Ovary (tissue), 7 donors: ENCODE measurements at regions not wholly inside any gene's neighbourhood (a gene's known extent, or its start where the extent isn't known, plus 50 kb on each side); places are given as distances from the start of the nearest gene placed in this dataset.

ENCODE experiments used
- DNase-seq, 5 donors: peaks; one replicate each; pipeline ENCODE4 v3.0.0-alpha.2; 2019 to 2020
- H3K27ac ChIP-seq, 2 donors: fragments of 200-600 bp; one replicate each; pipeline versions ENCODE4 v1.5.1 to v1.8.0; 2019 to 2022
- H3K27me3 ChIP-seq: fragments of 200-600 bp; one replicate; pipeline ENCODE4 v1.8.0; 2022
- H3K36me3 ChIP-seq: fragments of 200-600 bp; sonication (generic); one replicate; pipeline ENCODE4 v1.5.1; 2019
- H3K4me1 ChIP-seq: one replicate; pipeline ENCODE4 v1.8.1; 2013; ENCODE audit warnings: mild to moderate bottlenecking, moderate library complexity; ENCODE audit not compliant: insufficient read depth
- H3K4me3 ChIP-seq: fragments of 200-600 bp; sonication (generic); one replicate; pipeline ENCODE4 v1.5.1; 2017
- H3K9me3 ChIP-seq, 2 donors: fragments of 200-600 bp in 1 of 2; sonication (generic) in 1 of 2; one replicate each; pipeline versions ENCODE4 v1.5.1 to v1.8.1; 2013 to 2019; ENCODE audit warnings: mild to moderate bottlenecking in 1 of 2, moderate library complexity in 1 of 2
- CTCF ChIP-seq, 3 donors: fragments of 450-650 bp in 2 of 3; fragments of 200-600 bp in 1 of 3; IDR thresholded peaks; one replicate each; pipeline versions ENCODE4 v1.5.1 to v1.8.0; 2016 to 2022; ENCODE audit warnings: antibody characterized with exemption in 3 of 3, mild to moderate bottlenecking in 1 of 3
- EP300 ChIP-seq: sonication (generic); formaldehyde crosslinking; IDR thresholded peaks from one replicate; pipeline ENCODE4 v1.6.1; 2017; ENCODE audit warnings: antibody characterized with exemption
- POLR2A ChIP-seq: fragments of 450-650 bp; IDR thresholded peaks from one replicate; pipeline ENCODE4 v1.6.1; 2017; ENCODE audit warnings: antibody characterized with exemption, mild to moderate bottlenecking, moderate library complexity
- WGBS, 3 donors: extraction: QIAGEN DNeasy Blood & Tissue Kit in 1 of 3; methylation state at CpG; one replicate each; pipeline versions ENCODE4 v1.1.5 to v1.1.7; 2013 to 2017; 5-methylcytosine and 5-hydroxymethylcytosine counted together
- intact Hi-C, 4 donors: fragments of 100-400 bp; cut with DNase I; formaldehyde crosslinking; loops; one replicate each; pipeline versions ENCODE4 v1.11.0 to v1.15.1; 2022 to 2023
- donor health status: DM: no; HTN: no; CAD: no; lungs with moderate emphysema.
- donor health status: DM: no; HTN: no; CAD: no.
- donor health status: Bipolar disorder and iron deficiency.
- donor health status: DM: no; HTN: no; CAD: no.
- donor health status: DM: yes; HTN: yes; CAD: no.

GRCh38 chr5:112560371-112560770, 141.3 kb upstream of the EPB41L4A start:
- DNase-seq: no peak
- TF ChIP-seq POLR2A (no peak), CTCF (IDR thresholded peaks at IDR 0.05) (no peak), EP300 (no peak)
- Histone ChIP-seq H3K4me1 (no peaks in the 10 kb centered on the region), H3K36me3 (no peaks in the 10 kb centered on the region), H3K27me3 (no peaks in the 10 kb centered on the region), H3K4me3 (no peak overlapping the region), H3K9me3 (peaks cover 3 to 8% of the 10 kb centered on the region in 2 donors), H3K27ac (no peak overlapping the region)
- intact Hi-C loops: no loop called here
- 90 to 98% (median 93%) methylated on average over 2 of the region's 2 CpGs for WGBS, 3 donors

DNA sequence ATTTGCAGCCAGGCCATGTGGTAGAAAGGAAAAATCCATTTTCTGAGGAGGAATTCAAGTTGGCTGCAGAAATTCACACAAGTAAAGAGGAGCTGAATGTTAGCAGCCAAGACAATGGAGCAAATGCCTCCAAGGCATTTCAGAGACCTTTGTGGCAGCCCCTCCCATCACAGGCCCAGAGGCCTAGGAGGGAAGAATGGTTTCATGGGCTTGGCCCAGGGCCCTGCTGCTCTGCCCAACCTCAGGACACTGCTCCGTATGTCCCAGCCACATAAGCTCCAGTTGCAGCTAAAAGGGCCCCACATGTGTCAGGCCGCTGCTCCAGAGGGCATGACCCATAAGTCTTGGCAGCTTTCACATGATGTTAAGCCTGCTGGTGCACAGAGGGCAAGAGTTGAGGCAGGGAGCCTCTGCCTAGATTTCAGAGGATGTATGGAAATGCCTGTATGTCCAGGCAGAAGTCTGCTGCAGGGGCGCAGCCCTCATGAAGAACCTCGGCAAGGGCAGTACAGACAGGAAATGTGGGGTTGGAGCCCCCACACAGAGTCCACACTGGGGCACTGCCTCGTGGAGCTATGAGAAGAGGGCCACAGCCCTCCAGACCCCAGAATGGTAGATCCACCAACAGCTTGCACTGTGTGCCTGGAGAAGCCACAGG, 144.2 kb upstream of the EPB41L4A start:
- 77 to 89% (median 83%) methylated on average over 5 of the region's 5 CpGs for WGBS, 3 donors
- Histone ChIP-seq H3K4me1 (no peaks in the 10 kb centered on the region), H3K27ac (no peak overlapping the region), H3K9me3 (peaks cover 3 to 8% of the 10 kb centered on the region in 2 donors), H3K36me3 (no peaks in the 10 kb centered on the region), H3K4me3 (no peak overlapping the region), H3K27me3 (no peaks in the 10 kb centered on the region)
- no peak for DNase-seq
- intact Hi-C loops: no loop called here
- TF ChIP-seq CTCF (IDR thresholded peaks at IDR 0.05): no peak
- TF ChIP-seq POLR2A: no peak
- no peak for TF ChIP-seq EP300

DNA sequence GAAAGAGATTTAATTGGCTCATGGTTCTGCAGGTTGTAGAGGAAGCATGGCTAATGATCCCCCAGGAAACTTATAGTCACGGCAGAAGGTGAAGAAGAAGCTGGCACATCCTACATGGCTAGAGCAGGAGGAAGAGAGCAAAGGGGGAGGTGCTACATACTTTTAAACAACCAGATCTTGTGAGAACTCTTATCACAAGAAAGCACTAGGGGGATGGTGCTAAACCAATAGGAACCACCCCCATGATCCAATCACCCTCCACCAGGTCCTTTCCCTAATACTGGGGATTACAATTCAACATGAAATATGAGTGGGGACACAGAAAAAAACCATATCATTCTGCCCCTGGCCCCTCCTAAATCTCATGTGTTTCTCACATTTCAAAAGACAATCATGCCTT, 147.2 kb upstream of the EPB41L4A start:
- TF ChIP-seq CTCF (IDR thresholded peaks at IDR 0.05): no peak
- no peak for TF ChIP-seq POLR2A
- TF ChIP-seq EP300: no peak
- Histone ChIP-seq H3K4me1 (no peaks in the 10 kb centered on the region), H3K27ac (no peak overlapping the region), H3K4me3 (no peak overlapping the region), H3K9me3 (peaks cover 3 to 8% of the 10 kb centered on the region in 2 donors), H3K27me3 (no peaks in the 10 kb centered on the region), H3K36me3 (no peaks in the 10 kb centered on the region)
- 80 to 88% (median 88%) methylated on average over 1 of the region's 1 CpG for WGBS, 3 donors
- intact Hi-C loops: no loop called here
- DNase-seq: no peak

DNA sequence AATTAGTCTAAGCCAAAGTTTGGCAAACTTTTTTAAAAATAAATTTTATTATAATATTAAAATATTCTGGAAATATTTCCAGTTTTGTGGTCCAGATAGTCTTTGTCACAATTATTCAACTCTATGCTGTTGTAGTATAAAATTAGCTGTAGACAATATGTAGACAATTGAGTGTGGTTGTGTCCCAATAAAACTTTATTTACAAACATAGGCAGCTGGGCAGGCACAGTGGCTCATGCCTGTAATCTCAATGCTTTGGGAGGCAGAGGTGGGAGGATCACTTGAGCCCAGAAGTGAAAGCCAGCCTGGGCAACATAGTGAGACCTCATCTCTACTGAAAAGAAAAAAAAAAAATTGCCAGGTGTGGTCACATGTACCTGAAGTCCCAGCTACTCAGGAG, 150.5 kb upstream of the EPB41L4A start:
- Histone ChIP-seq H3K27ac (no peak overlapping the region), H3K27me3 (no peaks in the 10 kb centered on the region), H3K4me1 (no peaks in the 10 kb centered on the region), H3K36me3 (no peaks in the 10 kb centered on the region), H3K9me3 (no peaks in the 10 kb centered on the region), H3K4me3 (no peak overlapping the region)
- no peak for DNase-seq
- TF ChIP-seq EP300 (no peak), CTCF (IDR thresholded peaks at IDR 0.05) (no peak), POLR2A (no peak)
- intact Hi-C loops: no loop called here
